MM.1S (cell line): ENCODE measurements at regions not wholly inside any gene's neighbourhood (a gene's known extent, or its start where the extent isn't known, plus 50 kb on each side); places are given as distances from the start of the nearest gene placed in this dataset.

ENCODE experiments used
- CTCF ChIP-seq: fragments of 300-600 bp; sonication (generic); IDR thresholded peaks from 2 replicates; pipeline ENCODE4 v1.5.1; 2016; ENCODE audit warnings: antibody characterized with exemption, low read length, mixed read lengths
- EZH2 ChIP-seq: fragments of 300-600 bp; sonication (generic); optimal IDR thresholded peaks from 2 replicates; pipeline ENCODE3; 2017; ENCODE audit warnings: low read depth, mild to moderate bottlenecking, antibody characterized with exemption, low read length, mixed read lengths

GRCh38 chr4:136025540-136025939, 1506.8 kb downstream of the PCDH18 start:
- TF ChIP-seq CTCF (no peak), EZH2 (no peak)
